ENCODE measurements at regions not wholly inside any gene's neighbourhood (a gene's known extent, or its start where the extent isn't known, plus 50 kb on each side); places are given as distances from the start of the nearest gene placed in this dataset.
"Not testable (repeated sequence)": the region's sequence is repeated elsewhere in the genome, so short reads cannot be mapped to it uniquely, and the experiment has no call there.

- peak; percentile 81 for DNase-seq
Measured at GRCh38 chr4:141346144-141346543, 125.4 kb downstream of the ZNF330 start.

GRCh38 chr4:141347684-141348083, 127.0 kb downstream of the ZNF330 start:
- no peak for DNase-seq

GRCh38 chr4:141348125-141348524, 127.4 kb downstream of the ZNF330 start:
- no peak for DNase-seq

GRCh38 chr4:141348573-141348972, 127.9 kb downstream of the ZNF330 start:
- no peak for DNase-seq

GRCh38 chr4:141349236-141349635, 128.5 kb downstream of the ZNF330 start:
- no peak for DNase-seq

GRCh38 chr4:141350122-141350905, 129.6 kb downstream of the ZNF330 start:
- peak; percentile 95 for DNase-seq

GRCh38 chr4:141352331-141352730, 131.6 kb downstream of the ZNF330 start:
- DNase-seq, result no peak

GRCh38 chr4:141352909-141353525, 132.3 kb downstream of the ZNF330 start:
- peak; percentile 93 for DNase-seq

GRCh38 chr4:141356321-141356962, 135.7 kb downstream of the ZNF330 start:
- DNase-seq, result no peak

GRCh38 chr4:141356963-141357335, 136.3 kb downstream of the ZNF330 start:
- DNase-seq, result no peak

- DNase-seq, result not testable (repeated sequence)
Measured at GRCh38 chr4:141368241-141368640, 147.5 kb downstream of the ZNF330 start.

GRCh38 chr4:141371206-141371605, 150.5 kb downstream of the ZNF330 start:
- no peak for DNase-seq

- DNase-seq, result peak; percentile 94
Measured at GRCh38 chr4:141375855-141376254, 155.2 kb downstream of the ZNF330 start.

GRCh38 chr4:141376769-141377168, 156.1 kb downstream of the ZNF330 start:
- DNase-seq, result no peak

- no peak for DNase-seq
Measured at GRCh38 chr4:141387299-141387698, 166.6 kb downstream of the ZNF330 start.

GRCh38 chr4:141388481-141388880, 167.8 kb downstream of the ZNF330 start:
- DNase-seq, result peak; percentile 78

- no peak for DNase-seq
Measured at GRCh38 chr4:141389649-141390048, 169.0 kb downstream of the ZNF330 start.

GRCh38 chr4:141390571-141390970, 169.9 kb downstream of the ZNF330 start:
- DNase-seq, result no peak

- DNase-seq, result no peak
Measured at GRCh38 chr4:141391293-141391692, 170.6 kb downstream of the ZNF330 start.

- no peak for DNase-seq
Measured at GRCh38 chr4:141391771-141392170, 171.1 kb downstream of the ZNF330 start.

- no peak for DNase-seq
Measured at GRCh38 chr4:141395246-141395830, 174.6 kb downstream of the ZNF330 start.

GRCh38 chr4:141395919-141396318, 175.2 kb downstream of the ZNF330 start:
- DNase-seq, result no peak

GRCh38 chr4:141402712-141403111, 182.0 kb downstream of the ZNF330 start:
- DNase-seq, result no peak

All from fibroblast of skin of scalp (primary cell).